K562 (cell line): ENCODE measurements at regions not wholly inside any gene's neighbourhood (a gene's known extent, or its start where the extent isn't known, plus 50 kb on each side); places are given as distances from the start of the nearest gene placed in this dataset.

Experiments
- ATAC-seq: fragments of 200-7000 bp; cut with Tn5 transposase; 3 replicates; pipeline ENCODE4 v1.9.1; 2020; ENCODE audit warnings: moderate library complexity
- BruUV-seq: library from RNA; stranded (reverse); fragments of 400-500 nt; replicated peaks from 2 replicates; lab custom pipeline; 2021; lab: Mats Ljungman, UMichigan
- CTCF ChIA-PET: fragments of 300-600 bp; formaldehyde crosslinking; extraction: SDS; loops from one replicate; lab custom pipeline; 2021; ENCODE audit warnings: low intra/inter-chr PET ratio; lab: Yijun Ruan, JAX
- POLR2A ChIA-PET: fragments of 300-600, 350-650 bp; sonication (Branson Sonifier 250); formaldehyde crosslinking; extraction: SDS; loops from one replicate; lab custom pipeline; 2021; ENCODE audit warnings: antibody characterized with exemption, inconsistent platforms; lab: Yijun Ruan, JAX
- DNase-seq, 4 experiments: peaks; one replicate each; pipeline versions ENCODE4 v3.0.0 to v3.0.0-alpha.2; 2011 to 2018; ENCODE audit warnings: low spot score in 3 of 4, mixed read lengths in 3 of 4; ENCODE audit errors: extremely low read depth in 1 of 4
- FAIRE-seq: peaks from 2 replicates; lab custom pipeline; 2011; peaks lifted over from hg19 to GRCh38; lab: Jason Lieb, UNC
- H2AFZ ChIP-seq: 2 replicates; pipeline ENCODE4 v1.6.0; 2011; ENCODE audit warnings: low read depth, low read length, control low read depth, inconsistent platforms
- H3K27ac ChIP-seq: fragments of 200-600 bp; 3 replicates; pipeline ENCODE4 v1.8.0; 2011; ENCODE audit warnings: low read depth, mild to moderate bottlenecking, control low read depth, inconsistent platforms, low read length, moderate library complexity, mixed read lengths; ENCODE audit errors: extremely low read depth
- H3K27me3 ChIP-seq, 2 experiments: fragments of 300-600 bp in 1 of 2; 2 replicates in 1 of 2; 3 replicates in 1 of 2; pipeline versions ENCODE4 v1.6.0 to v1.8.0; 2011; ENCODE audit warnings: inconsistent platforms in 2 of 2, low read length in 2 of 2, mild to moderate bottlenecking in 1 of 2, mixed read lengths in 1 of 2, moderate library complexity in 1 of 2; ENCODE audit not compliant: control insufficient read depth in 2 of 2, insufficient read depth in 2 of 2
- H3K36me3 ChIP-seq: fragments of 300-600 bp; 3 replicates; pipeline ENCODE4 v1.8.0; 2011; ENCODE audit warnings: mild to moderate bottlenecking, low read length, inconsistent platforms; ENCODE audit not compliant: control insufficient read depth, insufficient read depth
- H3K4me1 ChIP-seq, 2 experiments: fragments of 200-600 bp in 1 of 2; replicated peaks in 1 of 2; 2 replicates in 1 of 2; 3 replicates in 1 of 2; pipeline versions ENCODE4 v1.5.1 to v1.8.0; 2011; ENCODE audit warnings: inconsistent platforms in 2 of 2, low read length in 2 of 2, mild to moderate bottlenecking in 1 of 2, mixed read lengths in 1 of 2, moderate library complexity in 1 of 2; ENCODE audit not compliant: control insufficient read depth in 2 of 2, insufficient read depth in 2 of 2
- H3K4me2 ChIP-seq: 2 replicates; pipeline ENCODE4 v1.6.1; 2011; ENCODE audit warnings: low read length, control low read depth, inconsistent platforms, mixed read lengths; ENCODE audit not compliant: insufficient read depth
- H3K4me3 ChIP-seq: fragments of 200-600 bp; sonication (generic), shearing (Covaris generic); 2 replicates; pipeline ENCODE4 v1.5.1; 2016; ENCODE audit warnings: control low read depth, inconsistent platforms
- H3K79me2 ChIP-seq: fragments of 200-600 bp; 3 replicates; pipeline ENCODE4 v1.8.0; 2011; ENCODE audit warnings: low read length, inconsistent platforms; ENCODE audit not compliant: control insufficient read depth, insufficient read depth
- H3K9ac ChIP-seq, 2 experiments: 2 replicates each; pipeline versions ENCODE4 v1.6.0 to v1.6.1; 2011; ENCODE audit warnings: low read depth in 2 of 2, low read length in 2 of 2, control low read depth in 1 of 2, inconsistent platforms in 1 of 2, mild to moderate bottlenecking in 1 of 2, mixed read lengths in 1 of 2; ENCODE audit not compliant: insufficient read depth in 1 of 2
- H3K9me1 ChIP-seq: one replicate; pipeline ENCODE4 v1.6.0; 2011; ENCODE audit warnings: inconsistent platforms, mild to moderate bottlenecking, low read length, moderate library complexity; ENCODE audit not compliant: control insufficient read depth, insufficient read depth
- H3K9me3 ChIP-seq: replicated peaks from 2 replicates; pipeline ENCODE4 v1.5.1; 2011; ENCODE audit warnings: low read depth, low read length, inconsistent platforms; ENCODE audit not compliant: control insufficient read depth, insufficient read depth
- H4K20me1 ChIP-seq: replicated peaks from 2 replicates; pipeline ENCODE4 v1.6.1; 2011; ENCODE audit warnings: low read length, inconsistent platforms, mixed read lengths; ENCODE audit not compliant: control insufficient read depth, insufficient read depth
- C11orf30 ChIP-seq: fragments of 450-650 bp; IDR thresholded peaks from 2 replicates; pipeline ENCODE4 v1.6.1; 2016; ENCODE audit warnings: low read depth, mild to moderate bottlenecking
- EWSR1 ChIP-seq: fragments of 450-650 bp; IDR thresholded peaks from 2 replicates; pipeline ENCODE4 v1.6.1; 2018; ENCODE audit warnings: borderline replicate concordance, mild to moderate bottlenecking, low read depth, moderate library complexity; ENCODE audit not compliant: partially characterized antibody
- FOXK2 ChIP-seq, 2 experiments: fragments of 450-650 bp; IDR thresholded peaks in 1 of 2; conservative IDR thresholded peaks in 1 of 2; 2 replicates each; pipeline ENCODE4 v1.6.1; 2016; ENCODE audit warnings: low read depth in 2 of 2, mild to moderate bottlenecking in 1 of 2
- GABPB2 ChIP-seq: fragments of 250-450 bp; sonication (Bioruptor Pico); conservative IDR thresholded peaks from 2 replicates; pipeline ENCODE4 v1.5.1; 2021; ENCODE audit warnings: mild to moderate bottlenecking
- LCOR ChIP-seq: sonication (generic); formaldehyde crosslinking; IDR thresholded peaks from 2 replicates; pipeline ENCODE4 v1.8.0; 2022; ENCODE audit warnings: mild to moderate bottlenecking, missing genetic modification reagents
- MAZ ChIP-seq, 2 experiments: fragments of 450-650 bp in 1 of 2; sonication (generic) in 1 of 2; formaldehyde crosslinking; IDR thresholded peaks in 1 of 2; conservative IDR thresholded peaks in 1 of 2; 2 replicates each; pipeline versions ENCODE4 v1.4.0 to v1.5.0; 2020; ENCODE audit warnings: mild to moderate bottlenecking in 1 of 2, missing genetic modification reagents in 1 of 2
- MCM2 ChIP-seq: fragments of 450-650 bp; IDR thresholded peaks from 2 replicates; pipeline ENCODE4 v1.6.1; 2017; ENCODE audit warnings: low read depth, mild to moderate bottlenecking
- MYC ChIP-seq, 2 experiments: fragments of 250-450 bp in 1 of 2; sonication (Bioruptor Pico) in 1 of 2; IDR thresholded peaks; 2 replicates each; pipeline versions ENCODE4 v1.5.1 to v1.6.1; 2012 to 2021; ENCODE audit warnings: low read depth in 2 of 2, borderline replicate concordance in 1 of 2, improper control_type of control experiment in 1 of 2, low read length in 1 of 2, mild to moderate bottlenecking in 1 of 2, moderate library complexity in 1 of 2
- NFIC ChIP-seq: fragments of 450-650 bp; IDR thresholded peaks from 2 replicates; pipeline ENCODE4 v1.6.1; 2017; ENCODE audit warnings: mild to moderate bottlenecking, inconsistent platforms
- PHB ChIP-seq: fragments of 250-450 bp; sonication (Bioruptor Pico); IDR thresholded peaks from 2 replicates; pipeline ENCODE4 v1.5.0; 2021
- PHF8 ChIP-seq: fragments of 200-600 bp; sonication (generic); IDR thresholded peaks from 2 replicates; pipeline ENCODE4 v1.6.1; 2012; ENCODE audit warnings: mixed run types, mild to moderate bottlenecking, inconsistent platforms, low read length, moderate library complexity, borderline replicate concordance
- RBM15 ChIP-seq: fragments of 200-400 bp; formaldehyde crosslinking; IDR thresholded peaks from 2 replicates; pipeline ENCODE4 v1.6.1; 2018; ENCODE audit warnings: mild to moderate bottlenecking, low read length, moderate library complexity; ENCODE audit not compliant: insufficient read depth
- RFX1 ChIP-seq: fragments of 450-650 bp; IDR thresholded peaks from 2 replicates; pipeline ENCODE4 v1.6.1; 2016; ENCODE audit warnings: mild to moderate bottlenecking, moderate library complexity
- SIRT6 ChIP-seq: IDR thresholded peaks from one replicate; pipeline ENCODE4 v1.6.1; 2012; ENCODE audit warnings: low read depth, mild to moderate bottlenecking, control low read depth, inconsistent platforms, low read length, moderate library complexity
- TBP ChIP-seq: optimal IDR thresholded peaks from 2 replicates; pipeline ENCODE3; 2011; ENCODE audit warnings: low read depth, low read length, improper control_type of control experiment
- THAP12 ChIP-seq: fragments of 250-450 bp; sonication (Bioruptor Pico); IDR thresholded peaks from 2 replicates; pipeline ENCODE4 v1.9.0; 2021; ENCODE audit warnings: mild to moderate bottlenecking, inconsistent platforms
- ZNF174 ChIP-seq: fragments of 250-450 bp; sonication (Bioruptor Pico); IDR thresholded peaks from 2 replicates; pipeline ENCODE4 v1.4.0; 2020; ENCODE audit warnings: mild to moderate bottlenecking
- in situ Hi-C: fragments of 300-500 bp; cut with MboI; formaldehyde crosslinking; loops from 4 replicates; pipeline ENCODE4 v1.15.0; 2018; ENCODE audit warnings: inconsistent platforms, mixed read lengths
- intact Hi-C: fragments of 100-400 bp; cut with micrococcal nuclease; formaldehyde crosslinking; loops from 2 replicates; pipeline ENCODE4 v1.14.2; 2022
- TF ChIP-seq, protein P1 (sequence below): fragments of 250-450 bp; sonication (Bioruptor Pico); IDR thresholded peaks from 2 replicates; pipeline ENCODE4 v1.5.0; 2022; ENCODE audit warnings: mild to moderate bottlenecking
- TF ChIP-seq, protein P2 (sequence below): sonication (generic); IDR thresholded peaks from 2 replicates; pipeline ENCODE4 v1.6.1; 2016

DNA sequence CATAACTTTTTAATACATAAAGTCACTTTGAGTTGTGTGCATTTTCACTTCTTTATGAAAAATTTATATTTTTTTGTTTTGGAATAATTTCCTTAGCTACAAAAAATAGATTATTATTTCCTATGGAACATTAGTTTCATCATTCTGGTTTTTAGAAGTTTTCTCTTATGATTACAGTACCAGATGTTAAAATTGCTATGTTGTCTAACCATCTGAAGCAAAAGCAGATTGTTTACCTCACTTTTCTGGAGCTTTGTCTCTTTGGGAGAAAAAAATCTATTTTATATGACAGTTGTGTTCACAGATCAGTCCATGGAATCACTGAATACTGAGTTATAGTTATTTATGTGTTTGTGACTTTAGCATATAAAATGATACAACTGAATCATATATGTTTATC, 708.9 kb upstream of the RIOK2 start:
- no peak for ATAC-seq
- no peaks in the 10 kb centered on the region for H3K79me2 ChIP-seq
- no peaks in the 10 kb centered on the region for H3K27me3 ChIP-seq
- H3K9ac ChIP-seq: no peak overlapping the region
- no peaks in the 10 kb centered on the region; the same call in 1 of the 2 replicates for H3K9me3 ChIP-seq
- in situ Hi-C loops: no loop called here
- no peaks in the 10 kb centered on the region for H4K20me1 ChIP-seq
- intact Hi-C loops: no loop called here
- DNase-seq: no peak
- H2AFZ ChIP-seq: no peak overlapping the region
- H3K36me3 ChIP-seq: no peaks in the 10 kb centered on the region
- no peaks in the 10 kb centered on the region for H3K9me1 ChIP-seq
- no TSS peak for BruUV-seq
- H3K4me1 ChIP-seq: no peaks in the 10 kb centered on the region
- CTCF ChIA-PET: no interaction called here
- POLR2A ChIA-PET: no interaction called here
- H3K4me3 ChIP-seq: no peak overlapping the region
- no peak for FAIRE-seq
- no peak overlapping the region for H3K27ac ChIP-seq
- no peak overlapping the region for H3K4me2 ChIP-seq
- TF ChIP-seq PHF8 (no peak), THAP12 (CRISPR knock-in tag) (no peak), TBP (no peak), C11orf30 (no peak), MCM2 (no peak), LCOR (CRISPR knock-in tag) (no peak), MAZ (CRISPR knock-in tag; conservative IDR thresholded peaks at IDR 0.05 in 1 of 2, IDR thresholded peaks at IDR 0.05 in 1 of 2) (no peak), RFX1 (no peak), FOXK2 (conservative IDR thresholded peaks at IDR 0.05 in 1 of 2, IDR thresholded peaks at IDR 0.05 in 1 of 2; ENCODE audit: low read depth in 2 of 2) (no peak), SIRT6 (no peak), ZNF174 (no peak), EWSR1 (no peak), GABPB2 (CRISPR knock-in tag) (no peak), NFIC (no peak), RBM15 (no peak), PHB (CRISPR knock-in tag) (no peak), MYC (IDR thresholded peaks at IDR 0.05; ENCODE audit: low read depth, low read length) (no peak), MYC (CRISPR knock-in tag; IDR thresholded peaks at IDR 0.05; ENCODE audit: borderline replicate concordance, low read depth) (no peak)
- TF ChIP-seq, protein P1, sequence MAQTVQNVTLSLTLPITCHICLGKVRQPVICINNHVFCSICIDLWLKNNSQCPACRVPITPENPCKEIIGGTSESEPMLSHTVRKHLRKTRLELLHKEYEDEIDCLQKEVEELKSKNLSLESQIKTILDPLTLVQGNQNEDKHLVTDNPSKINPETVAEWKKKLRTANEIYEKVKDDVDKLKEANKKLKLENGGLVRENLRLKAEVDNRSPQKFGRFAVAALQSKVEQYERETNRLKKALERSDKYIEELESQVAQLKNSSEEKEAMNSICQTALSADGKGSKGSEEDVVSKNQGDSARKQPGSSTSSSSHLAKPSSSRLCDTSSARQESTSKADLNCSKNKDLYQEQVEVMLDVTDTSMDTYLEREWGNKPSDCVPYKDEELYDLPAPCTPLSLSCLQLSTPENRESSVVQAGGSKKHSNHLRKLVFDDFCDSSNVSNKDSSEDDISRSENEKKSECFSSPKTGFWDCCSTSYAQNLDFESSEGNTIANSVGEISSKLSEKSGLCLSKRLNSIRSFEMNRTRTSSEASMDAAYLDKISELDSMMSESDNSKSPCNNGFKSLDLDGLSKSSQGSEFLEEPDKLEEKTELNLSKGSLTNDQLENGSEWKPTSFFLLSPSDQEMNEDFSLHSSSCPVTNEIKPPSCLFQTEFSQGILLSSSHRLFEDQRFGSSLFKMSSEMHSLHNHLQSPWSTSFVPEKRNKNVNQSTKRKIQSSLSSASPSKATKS: no peak
- TF ChIP-seq, protein P2, sequence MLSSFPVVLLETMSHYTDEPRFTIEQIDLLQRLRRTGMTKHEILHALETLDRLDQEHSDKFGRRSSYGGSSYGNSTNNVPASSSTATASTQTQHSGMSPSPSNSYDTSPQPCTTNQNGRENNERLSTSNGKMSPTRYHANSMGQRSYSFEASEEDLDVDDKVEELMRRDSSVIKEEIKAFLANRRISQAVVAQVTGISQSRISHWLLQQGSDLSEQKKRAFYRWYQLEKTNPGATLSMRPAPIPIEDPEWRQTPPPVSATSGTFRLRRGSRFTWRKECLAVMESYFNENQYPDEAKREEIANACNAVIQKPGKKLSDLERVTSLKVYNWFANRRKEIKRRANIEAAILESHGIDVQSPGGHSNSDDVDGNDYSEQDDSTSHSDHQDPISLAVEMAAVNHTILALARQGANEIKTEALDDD: no peak
